ENCODE measurements at regions not wholly inside any gene's neighbourhood (a gene's known extent, or its start where the extent isn't known, plus 50 kb on each side); places are given as distances from the start of the nearest gene placed in this dataset.

GRCh38 chr2:181185421-181185820 is 205.0 kb downstream of the UBE2E3 start:
- TF ChIP-seq SMC3 (IDR thresholded peaks at IDR 0.05; ENCODE audit: low read depth, low read length) (no peak), USF2 (IDR thresholded peaks at IDR 0.05; ENCODE audit: low read depth, low read length) (no peak), RAD21 (IDR thresholded peaks at IDR 0.05; ENCODE audit: low read length) (no peak), FOS (IDR thresholded peaks at IDR 0.05; ENCODE audit: low read depth, low read length) (no peak), ELK1 (IDR thresholded peaks at IDR 0.05; ENCODE audit: borderline replicate concordance, low read depth, low read length) (no peak), MAZ (IDR thresholded peaks at IDR 0.05; ENCODE audit: borderline replicate concordance, low read depth, low read length) (no peak), MAFK (IDR thresholded peaks at IDR 0.05; ENCODE audit: low read depth, low read length) (no peak), POLR2A (IDR thresholded peaks at IDR 0.05; ENCODE audit: low read depth, low read length) (no peak), MXI1 (IDR thresholded peaks at IDR 0.05; ENCODE audit: borderline replicate concordance, low read depth, low read length) (no peak), CEBPB (IDR thresholded peaks at IDR 0.05; ENCODE audit: low read depth, low read length) (no peak), RFX5 (IDR thresholded peaks at IDR 0.05; ENCODE audit: low read depth, low read length) (no peak), RCOR1 (IDR thresholded peaks at IDR 0.05; ENCODE audit: insufficient replicate concordance, low read length) (no peak), NFE2L2 (IDR thresholded peaks at IDR 0.05; ENCODE audit: low read depth, low read length) (no peak), BHLHE40 (IDR thresholded peaks at IDR 0.05; ENCODE audit: low read depth, low read length) (no peak), CHD1 (IDR thresholded peaks at IDR 0.05; ENCODE audit: low read depth, low read length) (no peak), CTCF (conservative IDR thresholded peaks at IDR 0.05; ENCODE audit: low read depth, low read length) (no peak)
- Histone ChIP-seq H4K91ac (ENCODE audit: insufficient read depth, low read depth, low read length) (no peak overlapping the region), H2AFZ (replicated peaks; ENCODE audit: low read length, poor library complexity) (no peak overlapping the region), H2BK5ac (ENCODE audit: low read depth, low read length, poor library complexity, severe bottlenecking) (no peak overlapping the region), H3K27ac (ENCODE audit: insufficient read depth, low read length) (no peak overlapping the region), H3K27me3 (ENCODE audit: control insufficient read depth, insufficient read depth, low read length) (no peaks in the 10 kb centered on the region), H3K23ac (ENCODE audit: low read depth, low read length) (no peak overlapping the region), H3K4ac (ENCODE audit: low read depth, low read length) (no peak overlapping the region), H4K20me1 (ENCODE audit: insufficient read depth, low read length) (no peaks in the 10 kb centered on the region), H2AK5ac (ENCODE audit: low read depth, low read length) (no peak overlapping the region), H3K4me1 (ENCODE audit: control insufficient read depth, insufficient read depth, low read length) (no peaks in the 10 kb centered on the region; the same call in 1 of the 2 replicates), H3K18ac (ENCODE audit: low read depth, low read length) (no peak overlapping the region), H3K36me3 (ENCODE audit: control insufficient read depth, insufficient read depth, low read length) (no peaks in the 10 kb centered on the region), H3K9me3 (ENCODE audit: control insufficient read depth, insufficient read depth, low read length) (no peaks in the 10 kb centered on the region), H3K56ac (ENCODE audit: extremely low read depth, insufficient read depth, low read length) (no peak overlapping the region), H2AK9ac (replicated peaks; ENCODE audit: low read depth, low read length, poor library complexity) (no peak overlapping the region), H4K5ac (ENCODE audit: low read depth, low read length) (no peak overlapping the region), H3K79me1 (ENCODE audit: low read depth in 1 of 2, low read length in 2 of 2) (no peaks in the 10 kb centered on the region), H3K14ac (replicated peaks; ENCODE audit: low read depth, low read length) (no peak overlapping the region), H3K9ac (ENCODE audit: low read depth, low read length) (no peak overlapping the region), H2BK15ac (ENCODE audit: low read depth, low read length) (no peak overlapping the region), H2BK120ac (ENCODE audit: low read depth, low read length) (no peak overlapping the region), H2BK20ac (ENCODE audit: low read depth, low read length) (no peak overlapping the region), H3K4me3 (ENCODE audit: insufficient read depth, low read depth, low read length) (no peak overlapping the region), H3K9me1 (ENCODE audit: insufficient read depth, low read length) (no peaks in the 10 kb centered on the region), H3K4me2 (ENCODE audit: low read depth, low read length) (no peak overlapping the region), H4K8ac (ENCODE audit: low read depth in 2 of 2, low read length in 2 of 2) (no peak overlapping the region)
- ATAC-seq (ENCODE audit: low read depth) (no peak), DNase-seq (no peak)
- in situ Hi-C loops (cut with MboI; ENCODE audit: low sequenced_read_pairs) (no loop called here), intact Hi-C loops (cut with micrococcal nuclease) (no loop called here), dilution Hi-C loops (cut with HindIII; ENCODE audit: low sequenced_read_pairs, unreplicated experiment) (no loop called here)
- CTCF ChIA-PET: no interaction called here
- 100% methylated on average over 1 of the region's 6 CpGs; no CpG with 5 or more reads in 1 of the 2 experiments for WGBS, 2 experiments (ENCODE audit: extremely low coverage in 2 of 2, insufficient read length in 1 of 2)
- POLR2A ChIA-PET (ENCODE audit: unreplicated experiment): no interaction called here
- BruUV-seq (replicated peaks): no TSS peak
